ENCODE measurements at regions not wholly inside any gene's neighbourhood (a gene's known extent, or its start where the extent isn't known, plus 50 kb on each side); places are given as distances from the start of the nearest gene placed in this dataset.

DNA sequence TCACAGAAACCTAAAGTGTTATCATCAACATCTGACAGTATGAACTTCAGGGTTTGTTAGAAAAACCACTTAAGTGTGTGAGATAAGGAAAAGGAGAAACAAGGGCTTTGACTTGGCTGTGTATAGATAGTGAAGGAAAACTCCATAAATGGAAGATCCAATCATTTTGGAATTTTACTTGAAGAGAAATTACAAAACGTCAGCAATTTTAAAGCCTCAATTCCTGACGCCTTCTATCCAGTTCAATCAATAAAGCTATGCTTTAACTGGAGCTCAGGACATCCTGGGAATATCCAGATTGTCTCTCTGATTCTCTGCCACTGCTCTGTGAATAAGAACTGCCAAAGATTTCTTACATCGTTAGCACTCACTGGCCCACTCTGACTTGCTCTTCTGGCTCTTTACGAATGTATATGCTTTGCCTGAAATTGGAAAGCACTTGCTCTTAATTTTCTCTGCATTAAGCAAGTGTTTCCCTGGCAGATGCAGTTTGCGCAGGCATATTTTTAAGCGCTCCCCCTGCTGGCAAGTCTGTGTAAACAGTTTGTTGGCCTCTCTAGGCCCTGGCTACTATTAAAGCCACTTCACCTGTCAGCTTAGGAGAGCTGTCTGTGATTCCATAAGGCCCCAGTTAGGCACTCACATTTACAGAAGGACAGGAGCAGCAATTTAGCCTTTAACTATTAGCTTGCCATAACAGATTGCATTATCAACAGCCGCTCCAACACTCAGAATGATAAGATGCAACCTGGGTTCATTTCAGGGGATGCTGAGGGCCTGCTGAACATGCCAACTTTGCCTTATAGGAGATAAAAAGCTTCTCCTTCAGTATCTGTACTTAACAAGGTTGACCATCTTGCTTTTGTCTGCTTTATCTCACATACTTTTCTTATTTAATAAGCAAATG is 251.4 kb upstream of the DDX53 start:
- no peaks in the 10 kb centered on the region for H3K36me3 ChIP-seq (ENCODE audit: insufficient read depth, low read length)
- no peaks in the 10 kb centered on the region for H3K27me3 ChIP-seq (ENCODE audit: insufficient read depth, low read length, poor library complexity, severe bottlenecking)
- Mint-ChIP-seq H3K27me3 (no peaks in the 10 kb centered on the region), H3K36me3 (no peaks in the 10 kb centered on the region), H3K4me3 (no peak overlapping the region), H3K9me3 (no peaks in the 10 kb centered on the region), H3K27ac (no peak overlapping the region), H3K4me1 (no peaks in the 10 kb centered on the region)
- no peaks in the 10 kb centered on the region for H3K4me1 ChIP-seq (ENCODE audit: insufficient read depth, low read length)
- no peaks in the 10 kb centered on the region for H3K9me3 ChIP-seq (ENCODE audit: low read length)
- ChIA-PET CTCF (interaction anchor here (0.8 to 1.5 kb wide), 4 partner anchors 9 to 15 kb away, joined by 3 to 4 read pairs (median 4); no protein-coding TSS in a partner anchor), POLR2A (no interaction called here)
- no peak overlapping the region for H3K4me3 ChIP-seq (ENCODE audit: low read length)
- no peak overlapping the region for H3K27ac ChIP-seq (ENCODE audit: low read depth, low read length)
- DNase-seq, result peak in 3 of 5 donors; percentile 6 to 35 (median 28)

DNA sequence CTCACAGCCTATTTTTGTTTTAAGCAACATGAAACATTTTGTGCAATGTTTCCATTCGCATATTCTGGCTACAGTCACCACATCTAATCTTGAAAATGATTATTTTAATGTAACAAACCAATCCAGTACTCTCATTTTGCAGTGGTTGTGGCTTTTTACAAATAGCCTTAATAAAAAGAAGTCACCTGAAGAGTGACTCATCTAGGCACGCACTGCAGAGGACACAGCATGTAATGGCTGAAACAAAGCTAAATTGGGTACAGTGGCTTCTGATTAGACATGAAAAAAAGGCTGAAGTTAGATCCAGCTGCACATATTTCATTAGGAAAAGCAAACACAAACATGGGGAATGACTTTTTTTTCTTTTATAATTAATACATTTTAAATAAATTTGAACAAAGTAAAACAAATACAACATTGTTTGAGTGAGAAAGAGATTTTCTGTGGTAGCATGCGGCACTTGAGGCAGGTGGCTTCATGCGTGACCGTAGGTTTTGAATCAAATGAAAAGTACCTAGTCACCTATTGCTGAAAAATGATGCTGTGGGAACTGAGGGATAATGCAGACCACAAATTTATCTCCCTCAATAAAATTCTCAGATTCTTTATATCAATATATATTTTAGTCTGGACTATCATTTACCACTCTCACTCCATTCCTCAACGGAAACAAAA is 240.8 kb upstream of the DDX53 start:
- no peaks in the 10 kb centered on the region for H3K9me3 ChIP-seq (ENCODE audit: low read length)
- H3K9me3 Mint-ChIP-seq, result no peaks in the 10 kb centered on the region
- no peak overlapping the region for H3K27ac ChIP-seq (ENCODE audit: low read depth, low read length)
- no peak overlapping the region for H3K4me3 Mint-ChIP-seq
- ChIA-PET POLR2A (no interaction called here), CTCF (interaction anchor here (1.8 kb wide), 1 partner anchor 11 kb away, joined by 4 read pairs; no protein-coding TSS in a partner anchor)
- H3K27me3 ChIP-seq (ENCODE audit: insufficient read depth, low read length, poor library complexity, severe bottlenecking), result no peaks in the 10 kb centered on the region
- no peak overlapping the region for H3K27ac Mint-ChIP-seq
- H3K4me1 Mint-ChIP-seq, result no peaks in the 10 kb centered on the region
- H3K36me3 Mint-ChIP-seq, result no peaks in the 10 kb centered on the region
- no peaks in the 10 kb centered on the region for H3K27me3 Mint-ChIP-seq
- no peaks in the 10 kb centered on the region for H3K4me1 ChIP-seq (ENCODE audit: insufficient read depth, low read length)
- H3K4me3 ChIP-seq (ENCODE audit: low read length), result no peak overlapping the region
- no peaks in the 10 kb centered on the region for H3K36me3 ChIP-seq (ENCODE audit: insufficient read depth, low read length)
- no peak for DNase-seq

DNA sequence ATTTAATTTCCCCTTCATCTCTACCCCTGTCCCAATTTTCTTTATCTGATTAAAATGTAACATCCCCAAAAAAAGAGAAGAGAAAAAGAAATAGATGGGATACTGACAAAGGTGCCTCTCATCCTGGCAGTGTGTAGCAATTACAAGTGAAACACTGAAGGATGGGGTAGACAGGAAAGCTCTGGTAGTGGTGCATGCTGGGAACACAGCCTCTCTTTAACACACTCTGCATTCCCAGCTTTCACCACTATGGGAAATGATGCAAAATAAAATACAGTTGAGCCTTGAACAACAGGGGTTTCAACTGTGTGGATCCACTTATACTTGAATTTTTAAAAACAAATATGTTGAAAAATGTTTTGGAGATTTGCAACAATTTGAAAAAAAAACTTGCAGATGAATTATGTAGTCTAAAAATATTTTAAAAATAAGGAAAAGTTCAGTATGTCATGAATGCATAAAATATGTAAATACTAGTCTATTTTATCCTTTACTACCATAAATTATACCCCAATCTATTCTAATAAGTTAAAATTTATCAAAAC is 239.2 kb upstream of the DDX53 start:
- Histone ChIP-seq H3K9me3 (ENCODE audit: low read length) (no peaks in the 10 kb centered on the region), H3K36me3 (ENCODE audit: insufficient read depth, low read length) (no peaks in the 10 kb centered on the region), H3K4me3 (ENCODE audit: low read length) (no peak overlapping the region), H3K4me1 (ENCODE audit: insufficient read depth, low read length) (no peaks in the 10 kb centered on the region), H3K27ac (ENCODE audit: low read depth, low read length) (no peak overlapping the region), H3K27me3 (ENCODE audit: insufficient read depth, low read length, poor library complexity, severe bottlenecking) (no peaks in the 10 kb centered on the region)
- H3K27me3 Mint-ChIP-seq, result peaks cover 0 to under 1% of the 10 kb centered on the region in 2 donors
- POLR2A ChIA-PET, result no interaction called here
- H3K4me3 Mint-ChIP-seq, result no peak overlapping the region
- no peaks in the 10 kb centered on the region for H3K9me3 Mint-ChIP-seq
- no peak for DNase-seq
- no peaks in the 10 kb centered on the region for H3K36me3 Mint-ChIP-seq
- CTCF ChIA-PET, result interaction anchor here (1.8 kb wide), 1 partner anchor 12 kb away, joined by 4 read pairs; no protein-coding TSS in a partner anchor
- H3K4me1 Mint-ChIP-seq, result no peaks in the 10 kb centered on the region
- H3K27ac Mint-ChIP-seq, result no peak overlapping the region

DNA sequence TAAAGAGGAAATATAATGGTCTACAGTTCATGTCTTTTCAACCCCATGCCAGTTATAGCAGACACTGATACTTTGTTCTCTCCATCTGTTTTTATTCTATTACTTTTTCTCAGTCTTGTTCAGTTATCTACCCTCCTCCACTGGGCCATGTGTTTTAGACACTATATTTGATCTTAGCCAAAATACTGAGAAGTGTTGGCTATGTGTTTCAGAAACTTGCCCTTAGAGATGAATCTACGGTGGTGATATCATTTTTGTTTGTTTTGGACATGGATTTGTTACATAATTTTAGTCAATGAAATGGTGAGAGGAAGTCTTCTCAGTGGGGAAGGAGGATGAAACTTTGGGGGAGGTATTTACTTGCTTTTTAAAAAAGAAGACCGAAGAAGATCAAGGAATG is 211.5 kb upstream of the DDX53 start:
- POLR2A ChIA-PET, result no interaction called here
- H3K27ac Mint-ChIP-seq, result no peak overlapping the region

DNA sequence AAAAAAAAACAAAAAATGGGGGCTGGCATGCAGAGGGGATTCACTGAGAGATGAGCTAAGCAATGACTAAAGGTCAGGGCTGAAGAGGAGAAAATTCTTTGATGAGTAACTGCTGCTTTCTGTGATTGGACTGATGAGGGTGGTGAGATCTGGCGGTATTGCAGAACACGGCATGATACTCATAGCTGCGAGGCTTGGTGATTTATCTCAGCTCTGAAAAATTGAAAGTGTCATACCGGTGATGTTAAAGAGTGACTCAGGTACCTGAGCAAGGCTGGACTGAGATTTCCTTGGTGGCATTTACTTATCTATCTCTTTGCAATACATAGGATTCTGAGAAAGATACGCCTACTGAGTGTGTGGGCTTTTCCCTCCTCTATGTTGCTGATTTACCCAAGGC is 204.1 kb upstream of the DDX53 start:
- no peak for DNase-seq
- Histone ChIP-seq H3K9me3 (ENCODE audit: low read length) (no peaks in the 10 kb centered on the region), H3K27ac (ENCODE audit: low read depth, low read length) (no peak overlapping the region), H3K4me3 (ENCODE audit: low read length) (no peak overlapping the region), H3K4me1 (ENCODE audit: insufficient read depth, low read length) (no peaks in the 10 kb centered on the region), H3K36me3 (ENCODE audit: insufficient read depth, low read length) (no peaks in the 10 kb centered on the region), H3K27me3 (ENCODE audit: insufficient read depth, low read length, poor library complexity, severe bottlenecking) (no peaks in the 10 kb centered on the region)
- Mint-ChIP-seq H3K9me3 (peaks cover 0 to 8% (median 5%) of the 10 kb centered on the region in 5 donors), H3K4me3 (no peak overlapping the region), H3K27me3 (no peaks in the 10 kb centered on the region), H3K27ac (peak overlapping the region in 1 of 8 donors; percentile 16), H3K4me1 (no peaks in the 10 kb centered on the region), H3K36me3 (no peaks in the 10 kb centered on the region)
- CTCF ChIA-PET, result no interaction called here
- POLR2A ChIA-PET, result no interaction called here

More for the DNA sequence above, 211.5 kb upstream of the DDX53 start:
- no peak for DNase-seq
- no peak overlapping the region for H3K4me3 ChIP-seq (ENCODE audit: low read length)
- no peaks in the 10 kb centered on the region for H3K36me3 ChIP-seq (ENCODE audit: insufficient read depth, low read length)
- CTCF ChIA-PET, result no interaction called here
- Mint-ChIP-seq H3K27me3 (no peaks in the 10 kb centered on the region), H3K4me1 (no peaks in the 10 kb centered on the region), H3K9me3 (peaks cover 0 to 9% (median 2%) of the 10 kb centered on the region in 5 donors), H3K36me3 (no peaks in the 10 kb centered on the region), H3K4me3 (no peak overlapping the region)
- H3K27ac ChIP-seq (ENCODE audit: low read depth, low read length), result no peak overlapping the region
- H3K27me3 ChIP-seq (ENCODE audit: insufficient read depth, low read length, poor library complexity, severe bottlenecking), result no peaks in the 10 kb centered on the region
- H3K9me3 ChIP-seq (ENCODE audit: low read length), result no peaks in the 10 kb centered on the region
- H3K4me1 ChIP-seq (ENCODE audit: insufficient read depth, low read length), result no peaks in the 10 kb centered on the region

DNA sequence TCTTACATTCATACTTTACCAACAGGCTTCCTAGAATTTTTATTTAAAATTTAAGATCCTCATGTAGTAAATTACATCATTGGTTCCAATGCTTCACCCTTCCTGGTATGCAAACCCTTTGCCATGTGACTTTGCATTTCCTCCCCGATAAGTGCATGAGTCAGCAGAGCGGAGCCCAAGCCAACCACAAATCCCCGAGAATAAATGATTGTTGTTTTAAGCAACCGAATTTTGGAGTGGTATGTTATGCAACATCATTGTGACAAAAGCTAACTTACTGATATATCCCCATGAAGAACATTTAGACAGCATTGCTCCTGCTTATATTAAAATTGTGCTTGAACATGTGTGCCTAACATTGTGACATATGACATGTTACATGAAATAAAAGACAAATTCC is 199.4 kb upstream of the DDX53 start:
- Mint-ChIP-seq H3K27me3 (peaks cover 0 to 3% of the 10 kb centered on the region in 2 donors), H3K36me3 (no peaks in the 10 kb centered on the region), H3K4me1 (no peaks in the 10 kb centered on the region), H3K4me3 (no peak overlapping the region), H3K9me3 (peaks cover 0 to 5% (median 1%) of the 10 kb centered on the region in 5 donors), H3K27ac (no peak overlapping the region)
- Histone ChIP-seq H3K4me1 (ENCODE audit: insufficient read depth, low read length) (no peaks in the 10 kb centered on the region), H3K4me3 (ENCODE audit: low read length) (no peak overlapping the region), H3K9me3 (ENCODE audit: low read length) (no peaks in the 10 kb centered on the region), H3K27ac (ENCODE audit: low read depth, low read length) (no peak overlapping the region), H3K27me3 (ENCODE audit: insufficient read depth, low read length, poor library complexity, severe bottlenecking) (no peaks in the 10 kb centered on the region), H3K36me3 (ENCODE audit: insufficient read depth, low read length) (no peaks in the 10 kb centered on the region)
- POLR2A ChIA-PET, result no interaction called here
- CTCF ChIA-PET, result no interaction called here
- DNase-seq, result no peak

DNA sequence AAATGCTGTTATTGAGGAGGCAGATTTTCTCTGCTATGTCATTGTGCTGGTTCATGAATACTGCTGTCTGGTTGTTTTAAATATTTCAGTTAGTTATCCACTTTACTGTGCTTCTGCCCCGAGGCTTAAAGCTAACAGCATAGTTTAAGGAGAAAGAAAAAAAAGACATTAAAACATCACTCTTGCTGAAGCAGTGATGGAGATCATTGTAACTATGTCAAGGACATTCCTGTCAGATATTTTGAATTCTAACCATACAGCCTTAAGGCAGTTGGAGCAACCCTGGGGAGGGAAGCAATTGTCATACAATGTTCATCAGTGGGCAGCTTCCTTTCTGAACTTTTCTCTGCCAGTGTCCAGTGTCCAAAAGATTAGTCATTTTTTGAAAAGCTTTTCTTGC is 199.0 kb upstream of the DDX53 start:
- H3K4me1 Mint-ChIP-seq, result no peaks in the 10 kb centered on the region
- POLR2A ChIA-PET, result no interaction called here
- Histone ChIP-seq H3K9me3 (ENCODE audit: low read length) (no peaks in the 10 kb centered on the region), H3K27ac (ENCODE audit: low read depth, low read length) (no peak overlapping the region), H3K27me3 (ENCODE audit: insufficient read depth, low read length, poor library complexity, severe bottlenecking) (no peaks in the 10 kb centered on the region), H3K36me3 (ENCODE audit: insufficient read depth, low read length) (no peaks in the 10 kb centered on the region), H3K4me3 (ENCODE audit: low read length) (no peak overlapping the region), H3K4me1 (ENCODE audit: insufficient read depth, low read length) (no peaks in the 10 kb centered on the region)
- no peak overlapping the region for H3K27ac Mint-ChIP-seq
- peaks cover 0 to 3% of the 10 kb centered on the region in 2 donors for H3K27me3 Mint-ChIP-seq
- CTCF ChIA-PET, result no interaction called here
- H3K4me3 Mint-ChIP-seq, result no peak overlapping the region
- no peaks in the 10 kb centered on the region for H3K36me3 Mint-ChIP-seq
- no peak for DNase-seq
- H3K9me3 Mint-ChIP-seq, result peaks cover 0 to 2% (median 1%) of the 10 kb centered on the region in 5 donors

DNA sequence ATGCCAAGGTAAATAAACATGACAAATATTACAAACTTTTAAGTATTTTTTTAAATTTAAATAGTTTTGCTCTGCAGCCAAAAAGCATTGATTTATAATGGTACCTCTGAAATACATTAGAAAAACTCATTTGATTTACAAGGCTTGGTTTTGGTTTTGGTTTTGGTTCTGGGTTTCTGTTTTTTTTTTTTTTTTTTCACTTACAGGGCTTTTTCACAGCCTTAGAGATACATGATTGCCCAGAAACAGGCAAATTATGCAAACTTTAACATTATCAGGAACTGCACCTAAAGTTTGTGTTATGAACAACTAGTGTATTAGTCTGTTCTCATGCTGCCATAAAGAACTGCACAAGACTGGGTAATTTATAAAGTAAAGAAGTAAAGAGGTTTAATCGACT is 196.4 kb upstream of the DDX53 start:
- no peaks in the 10 kb centered on the region for H3K36me3 Mint-ChIP-seq
- DNase-seq, result no peak
- POLR2A ChIA-PET, result no interaction called here
- CTCF ChIA-PET, result no interaction called here
- Histone ChIP-seq H3K4me3 (ENCODE audit: low read length) (no peak overlapping the region), H3K36me3 (ENCODE audit: insufficient read depth, low read length) (no peaks in the 10 kb centered on the region), H3K27me3 (ENCODE audit: insufficient read depth, low read length, poor library complexity, severe bottlenecking) (no peaks in the 10 kb centered on the region), H3K27ac (ENCODE audit: low read depth, low read length) (no peak overlapping the region), H3K9me3 (ENCODE audit: low read length) (no peaks in the 10 kb centered on the region), H3K4me1 (ENCODE audit: insufficient read depth, low read length) (no peaks in the 10 kb centered on the region)
- H3K9me3 Mint-ChIP-seq, result peaks cover 0 to 5% (median 0%) of the 10 kb centered on the region in 5 donors
- no peak overlapping the region for H3K27ac Mint-ChIP-seq
- H3K27me3 Mint-ChIP-seq, result peaks cover 0 to 3% of the 10 kb centered on the region in 2 donors
- no peaks in the 10 kb centered on the region for H3K4me1 Mint-ChIP-seq
- H3K4me3 Mint-ChIP-seq, result no peak overlapping the region

Measured in CD8-positive, alpha-beta memory T cell (primary cell).